ENCODE measurements at regions not wholly inside any gene's neighbourhood (a gene's known extent, or its start where the extent isn't known, plus 50 kb on each side); places are given as distances from the start of the nearest gene placed in this dataset.

GRCh38 chr11:38163526-38163925 lies 1565.5 kb upstream of the RAG2 start:
- BruUV-seq (replicated peaks), result no TSS peak
- POLR2A ChIA-PET, result no interaction called here
- no peak overlapping the region for H3K27ac ChIP-seq (ENCODE audit: low read length)
- ATAC-seq, result no peak
- H3K4me3 ChIP-seq (ENCODE audit: low read depth in 2 of 2, low read length in 2 of 2), result no peak overlapping the region
- intact Hi-C loops (cut with micrococcal nuclease; ENCODE audit: unreplicated experiment), result no loop called here
- CTCF ChIA-PET, result no interaction called here
- no peak for DNase-seq (ENCODE audit: low read depth, low spot score)
- no peaks in the 10 kb centered on the region for H3K9me3 ChIP-seq (ENCODE audit: control insufficient read depth, insufficient read depth, low read depth, low read length)
- in situ Hi-C loops (cut with HindIII; ENCODE audit: low pct_unique_long_range_greater_than_20kb, low sequenced_read_pairs), result no loop called here
- no peak for TF ChIP-seq SIN3A (IDR thresholded peaks at IDR 0.05; ENCODE audit: borderline replicate concordance, insufficient read depth, low read depth, low read length)
- TF ChIP-seq TCF7L2 (IDR thresholded peaks at IDR 0.05; ENCODE audit: low read depth, low read length), result no peak
- no peak for TF ChIP-seq REST (IDR thresholded peaks at IDR 0.05; ENCODE audit: insufficient read depth in 1 of 2, low read depth in 2 of 2, low read length in 1 of 2)
- no peak for TF ChIP-seq POLR2AphosphoS5 (IDR thresholded peaks at IDR 0.05; ENCODE audit: low read depth, low read length)
- TF ChIP-seq CTCF (IDR thresholded peaks at IDR 0.05), result no peak
- no peaks in the 10 kb centered on the region for H3K4me1 ChIP-seq (ENCODE audit: control insufficient read depth, insufficient read depth, low read length)
- no peaks in the 10 kb centered on the region for H3K36me3 ChIP-seq (ENCODE audit: control insufficient read depth, insufficient read depth, low read length)
- no peaks in the 10 kb centered on the region for H3K27me3 ChIP-seq (ENCODE audit: control insufficient read depth, insufficient read depth, low read length)

- H3K4me1 ChIP-seq (ENCODE audit: control insufficient read depth, insufficient read depth, low read length), result no peaks in the 10 kb centered on the region
- TF ChIP-seq TCF7L2 (IDR thresholded peaks at IDR 0.05; ENCODE audit: low read depth, low read length), result no peak
- TF ChIP-seq REST (IDR thresholded peaks at IDR 0.05; ENCODE audit: insufficient read depth in 1 of 2, low read depth in 2 of 2, low read length in 1 of 2), result no peak
- TF ChIP-seq POLR2AphosphoS5 (IDR thresholded peaks at IDR 0.05; ENCODE audit: low read depth, low read length), result no peak
- no peak for TF ChIP-seq SIN3A (IDR thresholded peaks at IDR 0.05; ENCODE audit: borderline replicate concordance, insufficient read depth, low read depth, low read length)
- TF ChIP-seq CTCF (IDR thresholded peaks at IDR 0.05), result no peak
- intact Hi-C loops (cut with micrococcal nuclease; ENCODE audit: unreplicated experiment) (no loop called here), in situ Hi-C loops (cut with HindIII; ENCODE audit: low pct_unique_long_range_greater_than_20kb, low sequenced_read_pairs) (no loop called here)
- no peaks in the 10 kb centered on the region for H3K36me3 ChIP-seq (ENCODE audit: control insufficient read depth, insufficient read depth, low read length)
- BruUV-seq (replicated peaks), result no TSS peak
- H3K4me3 ChIP-seq (ENCODE audit: low read depth in 2 of 2, low read length in 2 of 2), result no peak overlapping the region
- no peaks in the 10 kb centered on the region for H3K27me3 ChIP-seq (ENCODE audit: control insufficient read depth, insufficient read depth, low read length)
- DNase-seq (ENCODE audit: low read depth, low spot score), result no peak
- ChIA-PET CTCF (no interaction called here), POLR2A (no interaction called here)
- no peak for ATAC-seq
- H3K27ac ChIP-seq (ENCODE audit: low read length), result no peak overlapping the region
- no peaks in the 10 kb centered on the region for H3K9me3 ChIP-seq (ENCODE audit: control insufficient read depth, insufficient read depth, low read depth, low read length)
These were observed 1562.4 kb upstream of the RAG2 start for GRCh38 chr11:38160433-38160832.

Data from Panc1 (cell line).